IMR-90 (cell line): ENCODE measurements at regions not wholly inside any gene's neighbourhood (a gene's known extent, or its start where the extent isn't known, plus 50 kb on each side); places are given as distances from the start of the nearest gene placed in this dataset.

ENCODE experiments used
- ATAC-seq: fragments of 200-7000 bp; cut with Tn5 transposase; 2 replicates; pipeline ENCODE4 v1.9.1; 2020; ENCODE audit warnings: low read depth, mild to moderate bottlenecking, moderate library complexity
- BruUV-seq: library from RNA; stranded (reverse); fragments of 400-500 nt; replicated peaks from 2 replicates; lab custom pipeline; 2021; lab: Mats Ljungman, UMichigan
- CTCF ChIA-PET: fragments of 300-600 bp; formaldehyde crosslinking; extraction: SDS; loops from one replicate; lab custom pipeline; 2021; ENCODE audit warnings: antibody characterized with exemption; lab: Yijun Ruan, JAX
- POLR2A ChIA-PET: fragments of 300-600 bp; sonication (Branson Sonifier 250); formaldehyde crosslinking; loops from one replicate; lab custom pipeline; 2022; ENCODE audit warnings: antibody characterized with exemption; ENCODE audit not compliant: unreplicated experiment; lab: Charles Lee
- DNase-seq: peaks from one replicate; pipeline ENCODE4 v3.0.0; 2013
- H2AFZ ChIP-seq: replicated peaks from 2 replicates; pipeline ENCODE3; 2013; ENCODE audit warnings: low read length, mild to moderate bottlenecking; ENCODE audit not compliant: poor library complexity
- H2AK5ac ChIP-seq: 2 replicates; pipeline ENCODE4 v1.6.1; 2013; ENCODE audit warnings: low read depth, low read length, inconsistent platforms
- H2AK9ac ChIP-seq: replicated peaks from 2 replicates; pipeline ENCODE3; 2013; ENCODE audit warnings: mild to moderate bottlenecking, low read depth, low read length, moderate library complexity; ENCODE audit not compliant: poor library complexity
- H2BK120ac ChIP-seq: 2 replicates; pipeline ENCODE4 v1.6.1; 2013; ENCODE audit warnings: low read depth, low read length, inconsistent platforms
- H2BK15ac ChIP-seq: 3 replicates; pipeline ENCODE4 v1.6.1; 2013; ENCODE audit warnings: low read depth, low read length, inconsistent platforms
- H2BK20ac ChIP-seq: 2 replicates; pipeline ENCODE4 v1.6.1; 2013; ENCODE audit warnings: low read depth, mild to moderate bottlenecking, inconsistent platforms, low read length, moderate library complexity
- H2BK5ac ChIP-seq: 2 replicates; pipeline ENCODE4 v1.6.1; 2013; ENCODE audit warnings: mild to moderate bottlenecking, low read depth, low read length, inconsistent platforms; ENCODE audit not compliant: poor library complexity, severe bottlenecking
- H3K14ac ChIP-seq: replicated peaks from 2 replicates; pipeline ENCODE4 v1.6.1; 2013; ENCODE audit warnings: low read depth, low read length, inconsistent platforms
- H3K18ac ChIP-seq: 2 replicates; pipeline ENCODE4 v1.6.1; 2013; ENCODE audit warnings: low read depth, low read length, control low read depth
- H3K23ac ChIP-seq: 2 replicates; pipeline ENCODE4 v1.6.1; 2013; ENCODE audit warnings: low read depth, low read length, inconsistent platforms
- H3K27ac ChIP-seq: 2 replicates; pipeline ENCODE4 v1.5.1; 2013; ENCODE audit warnings: mild to moderate bottlenecking, control low read depth, low read length; ENCODE audit not compliant: insufficient read depth
- H3K27me3 ChIP-seq: 2 replicates; pipeline ENCODE4 v1.6.1; 2013; ENCODE audit warnings: low read length; ENCODE audit not compliant: control insufficient read depth, insufficient read depth
- H3K36me3 ChIP-seq: 2 replicates; pipeline ENCODE4 v1.6.1; 2013; ENCODE audit warnings: low read length, mixed read lengths; ENCODE audit not compliant: control insufficient read depth, insufficient read depth
- H3K4ac ChIP-seq: 2 replicates; pipeline ENCODE4 v1.6.1; 2013; ENCODE audit warnings: low read depth, low read length, inconsistent platforms
- H3K4me1 ChIP-seq: 2 replicates; pipeline ENCODE4 v1.6.1; 2013; ENCODE audit warnings: low read length, mixed read lengths; ENCODE audit not compliant: control insufficient read depth, insufficient read depth
- H3K4me2 ChIP-seq: 2 replicates; pipeline ENCODE4 v1.6.1; 2013; ENCODE audit warnings: low read depth, mild to moderate bottlenecking, control low read depth, low read length, moderate library complexity
- H3K4me3 ChIP-seq: 2 replicates; pipeline ENCODE4 v1.5.1; 2013; ENCODE audit warnings: low read depth, mild to moderate bottlenecking, control low read depth, low read length, moderate library complexity; ENCODE audit not compliant: insufficient read depth
- H3K56ac ChIP-seq: 2 replicates; pipeline ENCODE4 v1.6.1; 2013; ENCODE audit warnings: low read length, inconsistent platforms; ENCODE audit not compliant: insufficient read depth; ENCODE audit errors: extremely low read depth
- H3K79me1 ChIP-seq, 2 experiments: 2 replicates each; pipeline ENCODE4 v1.6.1; 2013; ENCODE audit warnings: low read length in 2 of 2, inconsistent platforms in 1 of 2, low read depth in 1 of 2
- H3K9ac ChIP-seq: 2 replicates; pipeline ENCODE4 v1.6.1; 2013; ENCODE audit warnings: low read depth, low read length, control low read depth
- H3K9me1 ChIP-seq: 2 replicates; pipeline ENCODE4 v1.6.1; 2013; ENCODE audit warnings: low read length, inconsistent platforms; ENCODE audit not compliant: insufficient read depth
- H3K9me3 ChIP-seq: 2 replicates; pipeline ENCODE4 v1.6.1; 2013; ENCODE audit warnings: low read length; ENCODE audit not compliant: control insufficient read depth, insufficient read depth
- H4K20me1 ChIP-seq: 2 replicates; pipeline ENCODE4 v1.6.1; 2013; ENCODE audit warnings: low read length, inconsistent platforms; ENCODE audit not compliant: insufficient read depth
- H4K5ac ChIP-seq: 2 replicates; pipeline ENCODE4 v1.6.1; 2013; ENCODE audit warnings: mild to moderate bottlenecking, low read depth, low read length, control low read depth
- H4K8ac ChIP-seq, 2 experiments: 2 replicates each; pipeline ENCODE4 v1.6.1; 2013; ENCODE audit warnings: low read depth in 2 of 2, low read length in 2 of 2, control low read depth in 1 of 2, inconsistent platforms in 1 of 2
- H4K91ac ChIP-seq: 2 replicates; pipeline ENCODE4 v1.6.1; 2013; ENCODE audit warnings: low read depth, low read length, inconsistent platforms; ENCODE audit not compliant: insufficient read depth
- BHLHE40 ChIP-seq: fragments of 150-350 bp; IDR thresholded peaks from 2 replicates; pipeline ENCODE4 v1.6.1; 2016; ENCODE audit warnings: mild to moderate bottlenecking, low read depth, low read length
- CEBPB ChIP-seq: IDR thresholded peaks from 2 replicates; pipeline ENCODE4 v1.6.1; 2012; ENCODE audit warnings: low read depth, low read length, improper control_type of control experiment
- CHD1 ChIP-seq: IDR thresholded peaks from 2 replicates; pipeline ENCODE4 v1.6.1; 2012; ENCODE audit warnings: low read depth, low read length, improper control_type of control experiment
- CTCF ChIP-seq: conservative IDR thresholded peaks from 2 replicates; pipeline ENCODE4 v1.5.1; 2012; ENCODE audit warnings: mild to moderate bottlenecking, low read depth, low read length, improper control_type of control experiment
- ELK1 ChIP-seq: fragments of 150-350 bp; IDR thresholded peaks from 2 replicates; pipeline ENCODE4 v1.6.1; 2016; ENCODE audit warnings: low read depth, mild to moderate bottlenecking, low read length, moderate library complexity, borderline replicate concordance
- FOS ChIP-seq: fragments of 150-350 bp; IDR thresholded peaks from 2 replicates; pipeline ENCODE4 v1.6.1; 2016; ENCODE audit warnings: low read depth, low read length
- MAFK ChIP-seq: IDR thresholded peaks from 2 replicates; pipeline ENCODE4 v1.6.1; 2012; ENCODE audit warnings: low read depth, low read length, improper control_type of control experiment
- MAZ ChIP-seq: IDR thresholded peaks from 2 replicates; pipeline ENCODE4 v1.6.1; 2012; ENCODE audit warnings: low read depth, mild to moderate bottlenecking, low read length, improper control_type of control experiment, moderate library complexity, borderline replicate concordance
- MXI1 ChIP-seq: IDR thresholded peaks from 2 replicates; pipeline ENCODE4 v1.6.1; 2012; ENCODE audit warnings: low read depth, mild to moderate bottlenecking, low read length, moderate library complexity, borderline replicate concordance
- NFE2L2 ChIP-seq: fragments of 150-350 bp; IDR thresholded peaks from 2 replicates; pipeline ENCODE4 v1.6.1; 2016; ENCODE audit warnings: low read depth, mild to moderate bottlenecking, low read length
- POLR2A ChIP-seq: IDR thresholded peaks from 2 replicates; pipeline ENCODE4 v1.6.1; 2012; ENCODE audit warnings: mild to moderate bottlenecking, low read depth, low read length
- RAD21 ChIP-seq: IDR thresholded peaks from 2 replicates; pipeline ENCODE4 v1.6.1; 2012; ENCODE audit warnings: low read length, improper control_type of control experiment
- RCOR1 ChIP-seq: IDR thresholded peaks from 2 replicates; pipeline ENCODE4 v1.6.1; 2012; ENCODE audit warnings: mild to moderate bottlenecking, low read length, improper control_type of control experiment; ENCODE audit not compliant: insufficient replicate concordance
- RFX5 ChIP-seq: IDR thresholded peaks from 2 replicates; pipeline ENCODE4 v1.8.0; 2012; ENCODE audit warnings: low read depth, mild to moderate bottlenecking, low read length, moderate library complexity
- SMC3 ChIP-seq: fragments of 150-350 bp; IDR thresholded peaks from 2 replicates; pipeline ENCODE4 v1.6.1; 2016; ENCODE audit warnings: low read depth, mild to moderate bottlenecking, antibody characterized with exemption, low read length, moderate library complexity
- USF2 ChIP-seq: fragments of 150-350 bp; IDR thresholded peaks from 2 replicates; pipeline ENCODE4 v1.6.1; 2017; ENCODE audit warnings: mild to moderate bottlenecking, antibody characterized with exemption, low read length, low read depth
- WGBS, 2 experiments: methylation state at CpG; one replicate each; pipeline versions ENCODE4 v1.1.5 to v1.1.7; 2013; ENCODE audit warnings: missing lambda C conversion rate in 2 of 2; ENCODE audit not compliant: insufficient read length in 1 of 2; ENCODE audit errors: extremely low coverage in 2 of 2; 5-methylcytosine and 5-hydroxymethylcytosine counted together
- dilution Hi-C: fragments of 300-500 bp; cut with HindIII; formaldehyde crosslinking; loops from one replicate; pipeline ENCODE4 v1.14.3; 2018; ENCODE audit warnings: low sequenced_read_pairs; ENCODE audit not compliant: unreplicated experiment
- in situ Hi-C: fragments of 300-500 bp; cut with MboI; formaldehyde crosslinking; loops from 3 replicates; pipeline ENCODE4 v1.14.3; 2019; ENCODE audit warnings: low sequenced_read_pairs, inconsistent platforms, mixed read lengths
- intact Hi-C: fragments of 100-400 bp; cut with micrococcal nuclease; formaldehyde crosslinking; loops from 2 replicates; pipeline ENCODE4 v1.10.0; 2022

GRCh38 chr2:201970786-201971108 is 62.9 kb upstream of the FZD7 start:
- in situ Hi-C loops (no loop called here), intact Hi-C loops (loop anchor here (5.0 kb wide), 1 partner anchor 62 kb away; the partner anchor contains the start of gene FZD7), dilution Hi-C loops (no loop called here)
- Histone ChIP-seq H2BK120ac (no peak overlapping the region), H4K20me1 (no peaks in the 10 kb centered on the region), H4K5ac (no peak overlapping the region), H2AK5ac (peak overlapping the region; percentile 39; the same call in 1 of the 2 replicates), H3K4me2 (no peak overlapping the region), H2AFZ (no peak overlapping the region), H3K36me3 (no peaks in the 10 kb centered on the region), H3K14ac (no peak overlapping the region), H4K8ac (no peak overlapping the region), H4K91ac (no peak overlapping the region), H3K27ac (no peak overlapping the region), H3K4me3 (no peak overlapping the region), H3K9me1 (peaks cover 7% of the 10 kb centered on the region; the same call in 1 of the 2 replicates), H2BK15ac (no peak overlapping the region; the same call in 2 of the 3 replicates), H3K27me3 (no peaks in the 10 kb centered on the region), H3K79me1 (no peaks in the 10 kb centered on the region), H3K23ac (no peak overlapping the region), H3K4ac (0 out of 2 replicates have a peak overlapping the region, but pooled peaks have one; percentile 19), H3K18ac (no peak overlapping the region; the same call in 1 of the 2 replicates), H3K9me3 (no peaks in the 10 kb centered on the region), H2AK9ac (no peak overlapping the region), H3K4me1 (peaks cover 15% of the 10 kb centered on the region), H2BK20ac (no peak overlapping the region; the same call in 1 of the 2 replicates), H3K56ac (no peak overlapping the region), H3K9ac (no peak overlapping the region), H2BK5ac (no peak overlapping the region)
- no peak for DNase-seq
- no TSS peak for BruUV-seq
- ATAC-seq, result no peak
- no CpG with 5 or more reads among the region's 4 CpGs for WGBS, 2 experiments
- TF ChIP-seq CTCF, result no peak
- TF ChIP-seq RAD21, result no peak
- TF ChIP-seq ELK1, result no peak
- no peak for TF ChIP-seq CEBPB
- TF ChIP-seq SMC3, result no peak
- no peak for TF ChIP-seq BHLHE40
- no peak for TF ChIP-seq USF2
- TF ChIP-seq NFE2L2, result no peak
- no peak for TF ChIP-seq MAZ
- TF ChIP-seq RFX5, result no peak
- TF ChIP-seq RCOR1, result no peak
- no peak for TF ChIP-seq FOS
- no peak for TF ChIP-seq POLR2A
- TF ChIP-seq MAFK, result no peak
- TF ChIP-seq CHD1, result no peak
- no peak for TF ChIP-seq MXI1
- ChIA-PET CTCF (no interaction called here), POLR2A (no interaction called here)
